HCT116 (cell line): ENCODE measurements at regions not wholly inside any gene's neighbourhood (a gene's known extent, or its start where the extent isn't known, plus 50 kb on each side); places are given as distances from the start of the nearest gene placed in this dataset.

Experiments used
- ATAC-seq: fragments of 200-7000 bp; cut with Tn5 transposase; 2 replicates; pipeline ENCODE4 v1.9.1; 2020; ENCODE audit warnings: mild to moderate bottlenecking, moderate library complexity
- BruUV-seq: library from RNA; stranded (reverse); fragments of 400-500 nt; replicated peaks from 2 replicates; lab custom pipeline; 2021; lab: Mats Ljungman, UMichigan
- CTCF ChIA-PET: fragments of 300-600 bp; sonication (Branson Sonifier 250); formaldehyde crosslinking; loops from one replicate; lab custom pipeline; 2021; ENCODE audit warnings: antibody characterized with exemption; lab: Charles Lee
- POLR2A ChIA-PET: fragments of 300-600, 350-600 bp; sonication (Branson Sonifier 250); formaldehyde crosslinking; loops from one replicate; lab custom pipeline; 2021; ENCODE audit warnings: antibody characterized with exemption; lab: Charles Lee
- RAD21 ChIA-PET, 2 experiments: fragments of 300-600 bp; sonication (Branson Sonifier 250); formaldehyde crosslinking; loops; one replicate each; lab custom pipeline; 2023; ENCODE audit warnings: low total read pairs in 2 of 2; ENCODE audit not compliant: uncharacterized antibody in 2 of 2, unreplicated experiment in 2 of 2, low non-redundant PET in 1 of 2; lab: Charles Lee
- DNase-seq: peaks from one replicate; pipeline ENCODE4 v3.0.0-alpha.2; 2010; ENCODE audit warnings: low read depth, low spot score
- H2AFZ ChIP-seq: fragments of 200-600 bp; shearing (Covaris generic), sonication (generic); 2 replicates; pipeline ENCODE4 v1.6.1; 2017; ENCODE audit warnings: low read depth, mixed run types, mixed read lengths, antibody characterized with exemption, low read length; ENCODE audit not compliant: poor library complexity, severe bottlenecking
- H3K27ac ChIP-seq: 2 replicates; pipeline ENCODE4 v1.5.1; 2012; ENCODE audit warnings: low read depth, low read length
- H3K27me3 ChIP-seq: fragments of 200-600 bp; sonication (generic); 2 replicates; pipeline ENCODE4 v1.6.1; 2016; ENCODE audit warnings: mixed run types, low read length, mixed read lengths; ENCODE audit not compliant: insufficient read depth
- H3K36me3 ChIP-seq, 2 experiments: fragments of 200-500 bp in 1 of 2; fragments of 200-600 bp in 1 of 2; sonication (Bioruptor generic) in 1 of 2; sonication (generic) in 1 of 2; 2 replicates each; pipeline versions ENCODE4 v1.5.1 to v1.6.1; 2014 to 2016; ENCODE audit warnings: low read length in 2 of 2, inconsistent platforms in 1 of 2, mixed read lengths in 1 of 2, mixed run types in 1 of 2; ENCODE audit not compliant: insufficient read depth in 2 of 2, control insufficient read depth in 1 of 2
- H3K4me1 ChIP-seq, 2 experiments: fragments of 200-600 bp in 1 of 2; sonication (generic) in 1 of 2; 2 replicates each; pipeline versions ENCODE4 v1.5.1 to v1.6.1; 2012 to 2017; ENCODE audit warnings: low read length in 2 of 2, inconsistent platforms in 1 of 2, mild to moderate bottlenecking in 1 of 2, mixed read lengths in 1 of 2, mixed run types in 1 of 2, moderate library complexity in 1 of 2; ENCODE audit not compliant: insufficient read depth in 2 of 2, control insufficient read depth in 1 of 2
- H3K4me2 ChIP-seq: fragments of 200-600 bp; sonication (generic); 2 replicates; pipeline ENCODE4 v1.6.1; 2017; ENCODE audit warnings: mixed run types, low read length, mixed read lengths
- H3K4me3 ChIP-seq, 2 experiments: fragments of 200-600 bp in 1 of 2; sonication (generic) in 1 of 2; replicated peaks in 1 of 2; 2 replicates each; pipeline ENCODE4 v1.5.1; 2011 to 2016; ENCODE audit warnings: low read length in 2 of 2, control low read depth in 1 of 2, low read depth in 1 of 2, mild to moderate bottlenecking in 1 of 2, mixed read lengths in 1 of 2, mixed run types in 1 of 2
- H3K79me2 ChIP-seq: fragments of 200-600 bp; sonication (generic); 2 replicates; pipeline ENCODE4 v1.6.1; 2017; ENCODE audit warnings: mild to moderate bottlenecking, mixed run types, low read length, moderate library complexity, mixed read lengths; ENCODE audit not compliant: insufficient read depth
- H3K9ac ChIP-seq: fragments of 200-600 bp; sonication (generic); 2 replicates; pipeline ENCODE4 v1.6.1; 2016; ENCODE audit warnings: low read length, mixed read lengths
- H3K9me2 ChIP-seq: fragments of 200-600 bp; sonication (generic), shearing (Covaris generic); 2 replicates; pipeline ENCODE4 v1.6.1; 2017; ENCODE audit warnings: mixed run types, mild to moderate bottlenecking, moderate library complexity; ENCODE audit not compliant: insufficient read depth
- H3K9me3 ChIP-seq, 2 experiments: fragments of 200-500 bp in 1 of 2; fragments of 200-600 bp in 1 of 2; sonication (Bioruptor generic) in 1 of 2; sonication (generic) in 1 of 2; 2 replicates each; pipeline ENCODE4 v1.6.1; 2014 to 2017; ENCODE audit warnings: low read length in 2 of 2, mixed read lengths in 2 of 2, inconsistent platforms in 1 of 2, low read depth in 1 of 2, mild to moderate bottlenecking in 1 of 2, mixed run types in 1 of 2, moderate library complexity in 1 of 2; ENCODE audit not compliant: control insufficient read depth in 1 of 2, insufficient read depth in 1 of 2
- H4K20me1 ChIP-seq: fragments of 200-600 bp; sonication (generic), shearing (Covaris generic); 2 replicates; pipeline ENCODE4 v1.6.1; 2017; ENCODE audit warnings: mixed run types, mild to moderate bottlenecking, moderate library complexity; ENCODE audit not compliant: insufficient read depth
- ATF3 ChIP-seq: IDR thresholded peaks from 2 replicates; pipeline ENCODE4 v1.6.1; 2012
- CBX3 ChIP-seq: IDR thresholded peaks from 2 replicates; pipeline ENCODE4 v1.6.1; 2012; ENCODE audit warnings: low read depth
- CTCF ChIP-seq, 3 experiments: fragments of 200-600 bp in 1 of 3; sonication (generic) in 1 of 3; IDR thresholded peaks in 2 of 3; conservative IDR thresholded peaks in 1 of 3; 2 replicates each; pipeline ENCODE4 v1.5.1; 2012 to 2017; ENCODE audit warnings: low read depth in 2 of 3, low read length in 2 of 3, antibody characterized with exemption in 1 of 3, borderline replicate concordance in 1 of 3, control low read depth in 1 of 3, mild to moderate bottlenecking in 1 of 3, mixed read lengths in 1 of 3, mixed run types in 1 of 3, moderate library complexity in 1 of 3; ENCODE audit not compliant: insufficient read depth in 1 of 3
- EGR1 ChIP-seq: IDR thresholded peaks from 2 replicates; pipeline ENCODE4 v1.6.1; 2012; ENCODE audit warnings: low read depth
- ELF1 ChIP-seq: IDR thresholded peaks from 2 replicates; pipeline ENCODE4 v1.6.1; 2012; ENCODE audit warnings: low read depth, borderline replicate concordance
- FOSL1 ChIP-seq: IDR thresholded peaks from 2 replicates; pipeline ENCODE4 v1.6.1; 2012; ENCODE audit warnings: low read depth
- JUND ChIP-seq: IDR thresholded peaks from 2 replicates; pipeline ENCODE4 v1.6.1; 2012
- MAX ChIP-seq: IDR thresholded peaks from 2 replicates; pipeline ENCODE4 v1.6.1; 2012
- POLR2A ChIP-seq: IDR thresholded peaks from 2 replicates; pipeline ENCODE4 v1.7.0; 2011; ENCODE audit warnings: borderline replicate concordance; ENCODE audit not compliant: insufficient read depth, insufficient read length; ENCODE audit errors: extremely low read depth
- POLR2AphosphoS5 ChIP-seq: IDR thresholded peaks from 2 replicates; pipeline ENCODE4 v1.6.1; 2011; ENCODE audit warnings: mild to moderate bottlenecking, low read depth, low read length, moderate library complexity
- SRF ChIP-seq: IDR thresholded peaks from 2 replicates; pipeline ENCODE4 v1.6.1; 2012; ENCODE audit warnings: low read depth
- ZFX ChIP-seq: fragments of 450-650 bp; IDR thresholded peaks from 2 replicates; pipeline ENCODE4 v1.6.1; 2017
- ZNF274 ChIP-seq: fragments of 200-500 bp; sonication (Bioruptor generic); IDR thresholded peaks from 2 replicates; pipeline ENCODE4 v1.6.1; 2014; ENCODE audit warnings: mild to moderate bottlenecking, low read depth, low read length, inconsistent platforms
- intact Hi-C: fragments of 100-400 bp; cut with micrococcal nuclease; formaldehyde crosslinking; loops from 2 replicates; pipeline ENCODE4 v1.10.0; 2022

- no peak overlapping the region for H3K4me3 ChIP-seq
- BruUV-seq = no TSS peak
- no peaks in the 10 kb centered on the region for H3K9me2 ChIP-seq
- H3K79me2 ChIP-seq = no peaks in the 10 kb centered on the region
- H3K27ac ChIP-seq = no peak overlapping the region
- no peak overlapping the region for H2AFZ ChIP-seq
- no peak overlapping the region for H3K9ac ChIP-seq
- H3K4me1 ChIP-seq = no peaks in the 10 kb centered on the region
- no peak for DNase-seq
- no peak overlapping the region for H3K4me2 ChIP-seq
- no peaks in the 10 kb centered on the region for H3K9me3 ChIP-seq
- no peaks in the 10 kb centered on the region for H4K20me1 ChIP-seq
- TF ChIP-seq CTCF (IDR thresholded peaks at IDR 0.05 in 2 of 3, conservative IDR thresholded peaks at IDR 0.05 in 1 of 3; ENCODE audit: borderline replicate concordance in 1 of 3, insufficient read depth in 1 of 3, low read depth in 2 of 3, low read length in 2 of 3) = no peak
- no peak for TF ChIP-seq ZFX
- no peak for TF ChIP-seq MAX
- no peak for TF ChIP-seq FOSL1
- no peak for TF ChIP-seq POLR2AphosphoS5
- TF ChIP-seq ATF3 = no peak
- no peak for TF ChIP-seq POLR2A
- no peak for TF ChIP-seq ELF1
- no peak for TF ChIP-seq CBX3
- no peak for TF ChIP-seq SRF
- TF ChIP-seq JUND = no peak
- no peak for TF ChIP-seq EGR1
- no peak for TF ChIP-seq ZNF274
- TF ChIP-seq, all 23 proteins: peak for 0
- ATAC-seq = no peak
- Histone ChIP-seq H3K27me3 (no peaks in the 10 kb centered on the region), H3K36me3 (no peaks in the 10 kb centered on the region)
- ChIA-PET CTCF (no interaction called here), RAD21 (no interaction called here), POLR2A (no interaction called here)
- intact Hi-C loops = no loop called here
Observed at GRCh38 chr12:131250951-131251315, 297.2 kb downstream of the ADGRD1 start.
